ENCODE measurements at regions not wholly inside any gene's neighbourhood (a gene's known extent, or its start where the extent isn't known, plus 50 kb on each side); places are given as distances from the start of the nearest gene placed in this dataset.
"Not testable (repeated sequence)": the region's sequence is repeated elsewhere in the genome, so short reads cannot be mapped to it uniquely, and the experiment has no call there.

GRCh38 chr16:29126616-29127015 is 141.8 kb downstream of the LAT start:
- DNase-seq = no peak

- DNase-seq = no peak
Observed at GRCh38 chr16:29126057-29126494, 141.2 kb downstream of the LAT start.

DNA sequence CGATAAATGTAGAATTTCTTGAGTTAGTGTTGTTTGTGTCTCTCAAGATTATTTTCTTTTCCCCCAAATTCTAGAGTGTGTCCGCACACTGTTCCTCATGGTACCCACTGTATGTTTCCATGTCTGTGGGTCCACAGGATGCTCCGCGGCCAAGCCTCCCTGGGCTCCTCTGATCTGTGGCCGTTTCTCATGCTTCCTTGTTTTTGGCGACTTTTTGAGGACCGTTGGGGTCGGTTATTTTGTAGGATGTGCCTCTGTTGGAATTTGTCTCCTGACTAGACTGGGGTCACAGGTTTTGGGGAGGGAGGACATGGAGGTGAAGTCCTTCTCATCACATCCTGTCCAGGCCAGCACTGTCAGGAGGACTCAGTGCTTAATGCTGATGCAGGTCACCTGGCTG is 140.0 kb downstream of the LAT start:
- no peak for DNase-seq

DNA sequence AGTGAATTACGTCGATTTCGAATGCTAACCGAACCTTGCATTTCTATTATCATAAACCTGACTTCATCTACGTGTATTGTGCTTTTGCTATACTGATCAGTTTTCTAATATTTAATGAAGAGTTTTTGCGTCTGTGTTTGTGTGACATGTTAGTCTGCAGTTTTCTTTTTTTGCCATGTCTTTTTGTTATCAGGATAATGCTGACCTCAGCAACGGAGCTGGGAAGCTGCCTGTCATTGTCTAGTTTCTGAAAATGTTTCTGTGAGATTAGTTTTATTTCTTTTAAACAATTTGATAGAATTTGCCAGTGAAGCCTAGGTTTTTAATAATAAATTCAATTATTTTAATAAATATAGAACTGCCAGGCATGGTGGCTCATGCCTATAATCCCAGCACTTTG is 139.3 kb downstream of the LAT start:
- not testable (repeated sequence) for DNase-seq

- DNase-seq = not testable (repeated sequence)
Observed at GRCh38 chr16:29120680-29121079, 135.8 kb downstream of the LAT start.

GRCh38 chr16:29118301-29118957 is 133.6 kb downstream of the LAT start:
- DNase-seq = not testable (repeated sequence)

DNA sequence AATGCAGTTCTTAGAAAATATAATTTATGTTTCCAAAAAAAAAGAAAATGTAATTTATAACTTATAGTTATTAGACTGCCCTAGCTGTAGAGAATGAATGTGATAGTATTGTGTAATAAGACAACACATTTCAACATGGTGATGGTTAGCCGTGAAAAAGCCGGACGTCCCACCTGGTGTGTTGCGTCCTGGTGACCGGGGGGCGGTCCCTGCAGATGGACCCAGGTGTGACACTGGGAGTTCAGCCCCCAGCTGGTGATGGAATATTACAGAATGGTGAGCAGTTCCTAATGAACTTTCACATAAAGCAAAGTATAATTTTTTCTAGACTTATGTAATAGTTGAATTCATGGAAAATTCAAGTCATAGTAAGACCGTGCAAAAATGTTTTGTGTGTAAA is 132.8 kb downstream of the LAT start:
- DNase-seq = no peak

DNA sequence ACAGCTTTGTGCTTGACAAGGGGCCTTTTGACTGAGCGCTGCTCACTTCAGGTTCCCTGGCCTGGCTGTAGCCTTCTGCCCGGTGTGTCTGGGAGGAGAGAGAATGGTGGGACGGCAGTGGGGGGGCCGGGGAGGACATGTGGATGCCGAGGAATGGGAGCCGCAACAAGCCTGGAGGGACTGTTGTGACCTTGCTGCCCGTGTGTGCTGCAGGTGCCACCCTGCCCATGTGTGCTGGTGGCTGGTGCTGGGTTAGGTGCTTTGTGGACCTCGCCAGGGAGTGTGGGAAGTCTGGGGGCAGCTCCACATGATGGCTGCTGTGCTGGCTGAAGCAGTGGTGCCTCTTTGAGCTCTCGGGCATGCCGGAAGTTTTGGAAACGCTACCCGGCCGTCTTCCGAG is 132.1 kb downstream of the LAT start:
- DNase-seq = no peak

GRCh38 chr16:29116207-29116606 is 131.4 kb downstream of the LAT start:
- DNase-seq = not testable (repeated sequence)

DNA sequence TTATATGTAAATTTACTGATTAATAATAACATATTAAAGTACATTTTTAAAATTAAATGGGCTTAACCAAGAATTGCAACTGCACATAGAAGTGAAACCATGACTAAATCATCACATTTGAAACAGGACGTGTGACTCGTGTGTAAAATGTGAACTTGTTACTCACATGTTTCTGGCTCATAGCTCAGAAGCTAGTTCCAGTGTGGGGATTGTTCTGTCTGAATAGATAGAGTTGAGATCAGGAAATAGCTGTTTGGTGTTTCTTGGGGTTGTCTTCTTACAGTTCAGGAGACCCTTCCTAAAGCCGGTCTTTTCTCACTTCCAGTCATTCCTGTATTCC is 130.9 kb downstream of the LAT start:
- not testable (repeated sequence) for DNase-seq

GRCh38 chr16:29114989-29115801 is 130.3 kb downstream of the LAT start:
- DNase-seq = peak; percentile 27

DNA sequence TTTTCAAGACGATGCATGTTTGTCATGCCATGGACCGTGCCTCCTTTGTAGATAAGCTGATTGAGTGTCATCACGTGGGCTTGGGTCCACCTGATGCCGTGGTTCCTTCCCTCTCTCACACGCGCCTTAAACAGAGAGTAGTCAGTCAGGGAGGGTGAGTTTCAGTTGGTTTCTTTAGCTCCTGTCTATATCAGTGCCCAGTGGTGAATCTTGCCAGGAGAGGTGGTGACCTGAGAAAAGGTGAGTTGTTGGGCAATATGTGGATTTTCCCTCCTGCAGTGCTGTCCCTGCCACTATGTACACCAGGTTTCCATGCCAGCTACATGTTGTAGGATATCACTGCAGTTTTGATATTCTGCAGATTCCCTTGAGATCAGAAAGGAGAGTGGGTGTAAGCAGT is 129.7 kb downstream of the LAT start:
- no peak for DNase-seq

DNA sequence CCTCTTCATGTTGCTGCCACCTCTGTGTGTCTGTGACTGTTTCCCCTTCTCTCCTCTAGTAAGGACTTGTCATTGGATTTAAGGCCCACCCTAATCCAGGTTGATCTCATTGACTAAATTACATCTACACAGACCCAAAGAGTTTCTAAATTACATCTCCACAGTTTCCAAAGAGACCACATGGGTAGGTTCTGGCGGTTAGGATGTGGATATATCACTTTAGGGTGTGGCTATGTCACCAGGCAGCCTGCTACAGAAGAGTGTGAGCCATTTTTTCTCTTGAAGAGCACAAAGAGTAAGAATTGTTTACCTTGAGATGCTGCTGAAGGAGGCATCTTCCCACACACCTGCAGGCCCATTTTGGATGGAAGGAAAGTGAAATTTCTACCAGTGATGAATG is 128.6 kb downstream of the LAT start:
- DNase-seq = not testable (repeated sequence)

DNA sequence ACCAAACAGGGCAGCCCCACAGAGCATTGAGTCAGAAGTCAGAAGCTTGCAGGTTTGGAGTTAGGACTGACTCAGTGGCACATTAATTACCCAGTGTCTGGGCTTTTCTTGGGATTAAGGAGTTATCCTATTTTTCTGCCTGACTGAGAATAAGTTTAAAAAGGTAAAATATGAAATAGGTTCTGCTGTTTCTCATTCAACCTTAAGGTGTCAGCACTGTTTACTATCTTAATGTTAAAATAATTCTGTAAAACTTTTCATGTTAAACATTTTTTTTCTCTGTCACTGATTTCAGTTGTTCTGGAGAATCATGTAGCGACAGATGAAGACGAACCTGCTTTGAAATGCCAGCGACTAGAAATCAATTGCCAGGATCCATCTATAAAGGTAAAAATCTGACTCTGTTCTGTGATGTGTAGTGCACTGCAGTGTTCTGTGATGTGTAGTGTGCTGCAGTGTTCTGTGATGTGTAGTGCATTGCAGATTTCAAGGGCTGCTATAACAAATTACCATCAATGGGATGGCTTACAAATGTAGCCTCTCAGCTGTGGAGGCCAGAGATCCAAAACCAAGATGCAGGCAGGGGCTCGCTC is 128.0 kb downstream of the LAT start:
- DNase-seq = no peak

DNA sequence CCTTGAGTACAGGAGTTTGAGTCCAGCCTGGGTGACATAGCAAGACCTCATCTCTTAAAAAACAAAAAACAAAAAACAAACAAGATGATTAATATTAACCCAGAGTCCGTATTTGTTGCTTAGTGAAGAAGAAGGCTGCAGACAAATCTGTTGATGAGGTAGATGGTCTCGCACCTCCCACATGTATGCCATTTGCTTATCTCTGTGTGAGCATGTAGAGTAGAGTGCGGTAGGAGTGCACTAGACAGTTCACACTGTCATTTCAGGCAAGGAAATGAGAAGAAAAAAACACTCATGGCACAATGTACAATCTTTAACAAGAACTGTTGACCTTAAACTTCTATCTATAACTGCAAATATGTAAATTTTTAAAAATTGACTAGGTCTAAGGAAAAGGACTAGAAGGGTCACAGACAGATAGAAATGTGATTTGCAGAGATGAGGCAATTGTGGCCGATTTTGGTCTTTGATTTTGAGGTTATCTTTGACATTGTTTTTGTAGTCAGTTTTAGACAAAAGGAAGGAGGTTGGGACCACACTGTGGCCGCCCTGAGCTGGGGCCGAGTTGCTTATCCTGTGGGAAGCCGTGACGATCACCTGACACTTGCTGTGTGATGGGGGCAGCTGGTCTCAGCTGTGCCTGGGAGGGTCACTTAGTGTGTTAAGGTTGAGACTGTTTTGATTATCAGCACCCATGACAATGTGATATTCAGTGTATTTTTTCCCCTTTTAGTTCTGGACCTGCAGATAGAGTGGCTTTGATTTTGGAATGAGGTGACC is 127.2 kb downstream of the LAT start:
- not testable (repeated sequence) for DNase-seq

DNA sequence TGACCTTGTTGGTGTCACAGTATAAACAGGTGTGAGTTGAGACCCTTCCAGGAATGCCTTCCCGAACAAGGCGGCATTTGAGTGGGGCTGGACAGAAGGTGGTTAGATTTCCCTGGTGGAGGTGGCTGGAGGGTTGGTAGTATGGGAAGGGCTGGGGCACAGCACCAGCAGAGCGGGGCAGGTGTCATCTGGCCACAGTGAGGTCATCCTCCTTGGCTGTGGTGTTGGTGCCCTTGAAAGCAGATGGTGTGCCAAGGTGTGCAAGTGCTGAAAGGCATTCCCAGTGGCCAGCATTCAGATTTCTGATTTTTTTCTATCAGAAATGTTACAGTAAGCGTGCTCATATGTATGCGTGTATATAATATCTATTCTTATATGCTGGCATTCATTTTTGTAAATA is 126.6 kb downstream of the LAT start:
- no peak for DNase-seq

GRCh38 chr16:29108625-29109169 is 123.8 kb downstream of the LAT start:
- DNase-seq = not testable (repeated sequence)

DNA sequence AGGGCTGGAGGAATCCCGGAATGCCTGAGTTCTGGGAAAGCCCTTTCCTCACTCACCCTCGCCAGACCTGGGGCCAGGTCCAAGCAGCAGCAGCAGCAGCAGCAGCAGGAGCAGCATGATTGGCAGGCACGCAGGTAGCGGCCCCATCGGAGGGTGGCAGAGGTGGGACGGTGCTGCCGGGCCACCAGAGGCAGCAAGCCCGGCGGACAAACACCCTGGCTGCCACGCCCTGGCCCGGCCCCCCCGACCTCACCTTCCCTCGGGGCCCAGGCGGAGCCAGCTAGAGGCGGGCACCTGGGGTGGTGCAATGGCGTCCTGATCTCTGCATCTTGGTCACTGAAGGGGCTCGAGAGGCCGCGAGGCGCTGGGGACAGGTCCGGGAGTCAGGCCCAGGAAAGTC is 122.4 kb downstream of the LAT start:
- DNase-seq = no peak

- not testable (repeated sequence) for DNase-seq
Observed at GRCh38 chr16:29106259-29106908, 121.5 kb downstream of the LAT start.

- peak; percentile 7 for DNase-seq
Observed at GRCh38 chr16:29104600-29104999, 119.7 kb downstream of the LAT start.

DNA sequence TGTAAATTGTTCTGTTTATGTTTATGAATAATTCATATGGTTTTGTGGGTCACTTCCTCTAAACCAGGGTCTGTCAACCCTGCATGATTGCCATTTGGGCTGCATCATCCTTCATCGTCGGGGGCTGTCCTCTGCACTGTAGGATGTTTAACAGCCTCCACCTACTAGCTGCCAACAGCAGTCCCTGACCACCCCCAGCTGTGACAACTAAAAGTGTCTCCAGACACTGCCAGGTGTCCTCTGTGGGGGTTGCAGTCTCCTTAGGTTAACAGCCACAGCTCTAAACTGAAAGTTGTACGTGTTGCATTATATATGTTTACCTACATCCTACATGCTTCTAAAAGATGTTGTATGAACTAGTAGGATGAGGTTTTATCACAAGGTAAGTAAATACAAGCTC is 113.1 kb downstream of the LAT start:
- not testable (repeated sequence) for DNase-seq

All from T1000 (cell line).